T-helper 1 cell treated with Interleukin-12 subunit alpha and Interleukin-12 subunit beta and Interleukin-4 antibody, amounts not matched to agents 30 μg/mL and 1 μg/mL, for 36 hours (primary cell): ENCODE measurements at regions not wholly inside any gene's neighbourhood (a gene's known extent, or its start where the extent isn't known, plus 50 kb on each side); places are given as distances from the start of the nearest gene placed in this dataset.
"Not testable (repeated sequence)": the region's sequence is repeated elsewhere in the genome, so short reads cannot be mapped to it uniquely, and the experiment has no call there.

Experiments
- H3K27ac Mint-ChIP-seq: one replicate; pipeline ENCODE4 v1.8.0; 2021; ENCODE audit warnings: mild to moderate bottlenecking, mixed read lengths
- H3K27me3 Mint-ChIP-seq: one replicate; pipeline ENCODE4 v1.8.0; 2021; ENCODE audit warnings: low read depth, mixed read lengths
- H3K36me3 Mint-ChIP-seq: one replicate; pipeline ENCODE4 v1.8.0; 2021; ENCODE audit warnings: low read depth, mixed read lengths
- H3K4me1 Mint-ChIP-seq: one replicate; pipeline ENCODE4 v1.8.0; 2021; ENCODE audit warnings: low read depth, mixed read lengths
- H3K4me3 Mint-ChIP-seq: one replicate; pipeline ENCODE4 v1.8.0; 2021; ENCODE audit warnings: mild to moderate bottlenecking, moderate library complexity, mixed read lengths
- H3K9me3 Mint-ChIP-seq: one replicate; pipeline ENCODE4 v1.8.0; 2021; ENCODE audit warnings: mixed read lengths

GRCh38 chr4:107490116-107490515 is 229.9 kb downstream of the PAPSS1 start:
- Mint-ChIP-seq H3K27ac (no peak overlapping the region), H3K36me3 (no peaks in the 10 kb centered on the region)

GRCh38 chr4:107483621-107484020 is 236.4 kb downstream of the PAPSS1 start:
- not testable (repeated sequence) for H3K27ac Mint-ChIP-seq, H3K27me3 Mint-ChIP-seq, H3K4me3 Mint-ChIP-seq, H3K36me3 Mint-ChIP-seq, H3K4me1 Mint-ChIP-seq, H3K9me3 Mint-ChIP-seq

More at GRCh38 chr4:107490116-107490515, 229.9 kb downstream of the PAPSS1 start:
- H3K27me3 Mint-ChIP-seq, result no peaks in the 10 kb centered on the region
- H3K9me3 Mint-ChIP-seq, result no peaks in the 10 kb centered on the region
- H3K4me3 Mint-ChIP-seq, result no peak overlapping the region
- H3K4me1 Mint-ChIP-seq, result no peaks in the 10 kb centered on the region

GRCh38 chr4:107482546-107482945 is 237.5 kb downstream of the PAPSS1 start:
- H3K27me3 Mint-ChIP-seq, result no peaks in the 10 kb centered on the region
- no peaks in the 10 kb centered on the region for H3K9me3 Mint-ChIP-seq

DNA sequence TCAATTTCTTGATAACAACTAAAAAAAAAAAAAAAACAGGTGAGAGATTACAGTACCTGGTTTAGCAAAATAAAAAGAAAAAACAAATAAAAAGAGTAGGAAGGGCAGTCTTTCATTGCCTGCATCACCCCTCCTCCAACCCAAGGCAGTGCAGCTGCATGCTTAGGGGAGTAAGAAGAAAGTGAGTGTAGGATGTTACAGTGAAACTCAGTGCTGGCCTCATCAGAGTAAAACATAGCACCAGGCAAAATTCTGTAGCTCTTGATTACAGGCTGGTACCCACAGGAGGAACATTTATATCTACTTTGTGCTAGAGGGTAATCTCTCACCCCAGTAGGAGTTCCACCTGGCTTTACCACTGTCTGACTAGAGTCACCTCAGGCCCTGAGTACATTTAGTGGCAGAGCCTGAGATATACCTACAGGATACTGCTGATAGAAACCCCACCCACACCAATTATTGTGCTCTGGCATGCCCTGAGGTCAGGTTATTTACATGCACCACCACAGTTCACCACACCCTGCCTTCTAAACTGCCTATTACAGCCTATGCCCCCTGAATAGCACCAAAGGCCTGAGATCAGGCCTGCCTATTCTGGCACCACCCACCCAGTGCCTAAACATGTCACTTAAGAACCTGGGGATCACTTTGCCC is 241.6 kb downstream of the PAPSS1 start:
- peaks cover 4% of the 10 kb centered on the region for H3K9me3 Mint-ChIP-seq
- no peaks in the 10 kb centered on the region for H3K4me1 Mint-ChIP-seq
- H3K27ac Mint-ChIP-seq, result no peak overlapping the region
- no peaks in the 10 kb centered on the region for H3K36me3 Mint-ChIP-seq
- no peak overlapping the region for H3K4me3 Mint-ChIP-seq
- H3K27me3 Mint-ChIP-seq, result no peaks in the 10 kb centered on the region

More at GRCh38 chr4:107482546-107482945, 237.5 kb downstream of the PAPSS1 start:
- Mint-ChIP-seq H3K4me1 (no peaks in the 10 kb centered on the region), H3K36me3 (no peaks in the 10 kb centered on the region), H3K4me3 (no peak overlapping the region), H3K27ac (no peak overlapping the region)

DNA sequence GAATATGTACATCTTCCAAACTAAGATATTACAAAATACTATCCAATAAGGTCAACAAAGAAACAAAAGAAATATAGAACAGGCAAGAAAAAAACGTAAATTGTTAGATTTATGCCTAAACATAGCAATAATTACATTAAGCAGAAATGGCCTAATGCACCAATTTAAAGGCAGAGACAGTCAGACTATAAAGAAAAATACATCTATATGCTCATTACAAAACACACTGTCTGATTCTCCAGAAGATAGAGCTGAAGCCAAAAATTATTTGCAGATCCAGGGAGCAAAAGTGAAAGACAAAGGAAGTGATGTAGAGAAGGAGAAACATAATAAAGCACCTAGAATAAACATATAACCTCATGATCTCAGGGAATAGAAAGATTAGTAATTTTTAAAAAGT is 246.9 kb downstream of the PAPSS1 start:
- no peak overlapping the region for H3K27ac Mint-ChIP-seq
- H3K27me3 Mint-ChIP-seq, result peaks cover 4% of the 10 kb centered on the region
- H3K4me1 Mint-ChIP-seq, result no peaks in the 10 kb centered on the region
- peaks cover 4% of the 10 kb centered on the region for H3K9me3 Mint-ChIP-seq
- H3K4me3 Mint-ChIP-seq, result no peak overlapping the region
- H3K36me3 Mint-ChIP-seq, result no peaks in the 10 kb centered on the region

DNA sequence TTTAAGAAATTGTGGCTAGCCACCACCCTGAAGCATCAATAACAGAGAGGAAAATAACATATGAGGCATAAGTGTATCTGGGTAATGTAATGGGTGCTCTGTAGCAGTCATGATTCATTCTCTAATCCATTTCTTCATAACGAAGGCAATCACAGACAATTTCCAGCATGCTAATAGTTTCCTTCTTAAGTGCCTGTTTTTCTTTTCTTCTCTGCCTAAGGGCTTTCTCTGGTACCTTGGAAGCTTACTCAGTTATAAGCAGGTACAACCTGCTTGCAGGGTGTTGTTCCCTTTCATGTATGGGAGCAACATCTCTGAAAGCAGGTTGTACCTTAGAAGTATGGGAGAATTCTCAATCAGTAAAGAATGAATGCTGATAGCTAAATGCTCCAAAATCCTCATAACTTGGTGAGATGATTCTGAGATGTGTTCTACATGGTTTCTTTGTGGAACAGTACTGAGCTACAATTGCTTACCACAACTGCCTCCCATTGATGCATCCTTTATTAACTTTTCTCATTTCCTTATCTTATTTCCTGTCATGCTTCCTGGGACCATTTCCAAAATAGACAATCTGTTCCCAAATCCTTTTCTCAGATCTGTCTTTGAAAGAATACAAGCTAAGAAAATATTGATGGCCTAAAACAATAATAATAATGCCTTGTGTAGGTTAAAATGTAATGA is 247.6 kb downstream of the PAPSS1 start:
- H3K4me3 Mint-ChIP-seq, result no peak overlapping the region
- H3K27ac Mint-ChIP-seq, result no peak overlapping the region
- H3K4me1 Mint-ChIP-seq, result no peaks in the 10 kb centered on the region
- H3K36me3 Mint-ChIP-seq, result no peaks in the 10 kb centered on the region
- peaks cover 4% of the 10 kb centered on the region for H3K9me3 Mint-ChIP-seq
- H3K27me3 Mint-ChIP-seq, result peaks cover 4% of the 10 kb centered on the region

- no peaks in the 10 kb centered on the region for H3K4me1 Mint-ChIP-seq
- H3K4me3 Mint-ChIP-seq, result no peak overlapping the region
- no peak overlapping the region for H3K27ac Mint-ChIP-seq
- H3K9me3 Mint-ChIP-seq, result no peaks in the 10 kb centered on the region
- peaks cover 4% of the 10 kb centered on the region for H3K27me3 Mint-ChIP-seq
- no peaks in the 10 kb centered on the region for H3K36me3 Mint-ChIP-seq
Observed at GRCh38 chr4:107470173-107470572, 249.9 kb downstream of the PAPSS1 start.

GRCh38 chr4:107468812-107469211 is 251.2 kb downstream of the PAPSS1 start:
- Mint-ChIP-seq H3K4me3 (no peak overlapping the region), H3K4me1 (no peaks in the 10 kb centered on the region), H3K9me3 (no peaks in the 10 kb centered on the region), H3K27me3 (peaks cover 4% of the 10 kb centered on the region), H3K36me3 (no peaks in the 10 kb centered on the region), H3K27ac (no peak overlapping the region)

DNA sequence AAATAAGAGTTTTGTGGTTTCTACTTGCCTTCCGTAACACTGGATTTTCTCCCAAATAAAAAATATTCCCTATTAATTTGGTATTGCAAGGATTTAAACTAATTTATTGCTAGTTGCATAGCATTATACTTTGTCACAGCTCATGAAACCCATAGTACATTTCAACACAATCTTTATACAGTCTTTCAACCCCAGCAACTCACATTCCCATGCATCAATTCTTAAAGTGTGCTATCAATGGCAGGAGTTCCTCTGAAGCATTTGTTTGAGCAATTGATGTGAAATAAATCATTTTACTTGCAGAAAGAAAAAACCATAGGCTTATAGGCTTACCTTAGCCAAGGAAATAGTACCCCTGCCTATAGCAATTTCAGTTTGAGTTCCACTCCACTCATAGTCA is 251.9 kb downstream of the PAPSS1 start:
- H3K4me3 Mint-ChIP-seq, result no peak overlapping the region
- peaks cover 2% of the 10 kb centered on the region for H3K27me3 Mint-ChIP-seq
- no peak overlapping the region for H3K27ac Mint-ChIP-seq
- H3K36me3 Mint-ChIP-seq, result no peaks in the 10 kb centered on the region
- no peaks in the 10 kb centered on the region for H3K9me3 Mint-ChIP-seq
- H3K4me1 Mint-ChIP-seq, result no peaks in the 10 kb centered on the region

DNA sequence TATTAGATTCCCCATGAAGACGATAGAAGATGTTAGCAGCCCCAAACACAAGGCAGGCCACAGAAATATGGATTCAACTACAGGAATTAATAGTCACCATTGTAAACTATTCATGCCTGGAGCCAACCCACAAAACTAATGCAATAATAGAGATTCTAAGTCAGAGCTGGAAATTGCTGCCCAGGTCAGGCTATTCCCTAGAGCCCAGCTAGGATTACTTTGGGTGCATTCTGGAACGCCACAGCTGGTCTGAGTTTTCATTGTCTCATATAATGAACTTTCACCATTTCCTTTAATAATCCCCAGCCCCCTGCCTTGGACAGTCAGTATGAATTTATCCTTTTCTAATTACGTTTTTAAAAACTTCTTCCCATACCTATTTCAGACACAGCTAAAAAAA is 252.6 kb downstream of the PAPSS1 start:
- Mint-ChIP-seq H3K27me3 (no peaks in the 10 kb centered on the region), H3K27ac (no peak overlapping the region), H3K4me3 (no peak overlapping the region), H3K36me3 (no peaks in the 10 kb centered on the region), H3K9me3 (no peaks in the 10 kb centered on the region), H3K4me1 (no peaks in the 10 kb centered on the region)

GRCh38 chr4:107458194-107458593 is 261.8 kb downstream of the PAPSS1 start:
- Mint-ChIP-seq H3K9me3 (no peaks in the 10 kb centered on the region), H3K4me1 (no peaks in the 10 kb centered on the region), H3K36me3 (no peaks in the 10 kb centered on the region), H3K27ac (no peak overlapping the region), H3K27me3 (peaks cover 7% of the 10 kb centered on the region), H3K4me3 (no peak overlapping the region)

- Mint-ChIP-seq H3K9me3 (no peaks in the 10 kb centered on the region), H3K36me3 (no peaks in the 10 kb centered on the region), H3K27me3 (peaks cover 3% of the 10 kb centered on the region), H3K4me3 (no peak overlapping the region), H3K27ac (no peak overlapping the region), H3K4me1 (no peaks in the 10 kb centered on the region)
Observed at GRCh38 chr4:107453987-107454386, 266.0 kb downstream of the PAPSS1 start.

DNA sequence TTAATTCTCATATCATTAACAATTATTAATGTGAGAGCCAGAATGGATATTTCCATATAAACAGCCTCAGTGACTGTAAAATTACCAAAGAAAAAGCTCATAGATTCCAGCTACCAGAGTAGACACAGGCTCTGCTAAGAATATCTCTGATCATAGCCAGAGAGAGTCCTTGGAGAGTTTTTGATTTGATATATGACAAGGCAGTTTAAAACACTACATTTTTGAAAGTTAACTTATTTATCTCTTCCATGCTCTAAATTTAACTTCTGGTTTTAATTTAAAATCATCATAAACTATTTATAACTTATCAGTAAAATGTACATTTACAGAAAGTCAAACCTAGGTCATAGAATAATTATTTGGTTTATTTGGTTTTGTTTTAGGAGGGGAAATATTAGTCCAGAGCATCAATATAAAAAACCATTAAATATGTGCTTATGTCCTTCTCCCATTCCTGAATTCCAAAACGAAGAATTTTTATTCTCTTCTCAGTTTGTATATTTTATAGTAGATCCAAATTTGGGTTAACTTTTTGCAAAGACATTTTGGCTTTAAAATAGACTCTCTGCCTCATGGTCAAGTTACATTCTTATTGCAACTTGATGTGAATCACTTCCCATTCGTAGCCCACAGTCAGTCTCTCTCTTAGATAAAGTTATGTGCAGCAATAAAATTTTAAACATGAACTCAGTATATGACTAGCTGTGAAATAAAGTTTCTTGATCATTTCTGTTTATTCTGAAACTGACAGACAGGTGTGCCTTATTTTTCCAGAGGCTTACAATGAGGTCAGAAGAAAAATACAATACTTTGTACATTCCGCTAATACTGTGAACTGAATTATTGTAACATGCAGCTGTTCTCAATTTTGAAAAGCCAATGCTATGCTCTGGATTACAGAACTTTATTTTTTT is 267.1 kb downstream of the PAPSS1 start:
- Mint-ChIP-seq H3K4me1 (no peaks in the 10 kb centered on the region), H3K27ac (no peak overlapping the region), H3K9me3 (no peaks in the 10 kb centered on the region), H3K36me3 (no peaks in the 10 kb centered on the region), H3K27me3 (peaks cover 3% of the 10 kb centered on the region), H3K4me3 (no peak overlapping the region)

GRCh38 chr4:107449611-107450369 is 270.2 kb downstream of the PAPSS1 start:
- no peak overlapping the region for H3K27ac Mint-ChIP-seq
- peaks cover 3% of the 10 kb centered on the region for H3K27me3 Mint-ChIP-seq
- no peaks in the 10 kb centered on the region for H3K9me3 Mint-ChIP-seq
- no peaks in the 10 kb centered on the region for H3K4me1 Mint-ChIP-seq
- H3K4me3 Mint-ChIP-seq, result no peak overlapping the region
- no peaks in the 10 kb centered on the region for H3K36me3 Mint-ChIP-seq
